NCI-H2196 treated with DMSO at 0.1 percent for 48 hours (cell line): ENCODE measurements at regions not wholly inside any gene's neighbourhood (a gene's known extent, or its start where the extent isn't known, plus 50 kb on each side); places are given as distances from the start of the nearest gene placed in this dataset.
"Not testable (repeated sequence)": the region's sequence is repeated elsewhere in the genome, so short reads cannot be mapped to it uniquely, and the experiment has no call there.

Source experiments
- DNase-seq: peaks from one replicate; lab custom pipeline; 2025; ENCODE audit not compliant: unreplicated experiment; lab: John Stamatoyannopoulos, UW

- DNase-seq = no peak
These were observed 126.5 kb downstream of the VPREB1 start for GRCh38 chr22:22371031-22371541.

DNA sequence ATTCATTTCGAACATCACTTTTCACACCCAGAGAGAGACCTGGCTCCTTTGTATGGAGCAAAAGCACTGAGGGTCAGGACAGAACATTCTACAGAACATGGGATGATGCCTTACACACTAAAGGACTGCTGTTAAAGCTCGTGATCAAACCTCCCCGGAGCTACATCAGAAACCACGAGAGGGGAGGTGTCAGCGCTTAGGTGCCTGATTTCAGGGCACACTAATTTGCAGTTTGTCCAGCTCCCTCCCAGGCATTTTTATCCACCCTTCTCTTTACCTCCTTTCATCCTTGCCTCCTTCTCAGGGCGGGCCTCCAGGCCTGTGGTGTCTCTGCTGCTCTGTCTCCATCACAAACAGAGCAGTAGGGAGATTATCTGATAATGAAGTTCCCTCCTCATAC lies 127.5 kb downstream of the VPREB1 start:
- DNase-seq = no peak

- no peak for DNase-seq
These were observed 129.6 kb downstream of the VPREB1 start for GRCh38 chr22:22374163-22374562.

- DNase-seq = no peak
These were observed 130.0 kb downstream of the VPREB1 start for GRCh38 chr22:22374579-22374978.

DNA sequence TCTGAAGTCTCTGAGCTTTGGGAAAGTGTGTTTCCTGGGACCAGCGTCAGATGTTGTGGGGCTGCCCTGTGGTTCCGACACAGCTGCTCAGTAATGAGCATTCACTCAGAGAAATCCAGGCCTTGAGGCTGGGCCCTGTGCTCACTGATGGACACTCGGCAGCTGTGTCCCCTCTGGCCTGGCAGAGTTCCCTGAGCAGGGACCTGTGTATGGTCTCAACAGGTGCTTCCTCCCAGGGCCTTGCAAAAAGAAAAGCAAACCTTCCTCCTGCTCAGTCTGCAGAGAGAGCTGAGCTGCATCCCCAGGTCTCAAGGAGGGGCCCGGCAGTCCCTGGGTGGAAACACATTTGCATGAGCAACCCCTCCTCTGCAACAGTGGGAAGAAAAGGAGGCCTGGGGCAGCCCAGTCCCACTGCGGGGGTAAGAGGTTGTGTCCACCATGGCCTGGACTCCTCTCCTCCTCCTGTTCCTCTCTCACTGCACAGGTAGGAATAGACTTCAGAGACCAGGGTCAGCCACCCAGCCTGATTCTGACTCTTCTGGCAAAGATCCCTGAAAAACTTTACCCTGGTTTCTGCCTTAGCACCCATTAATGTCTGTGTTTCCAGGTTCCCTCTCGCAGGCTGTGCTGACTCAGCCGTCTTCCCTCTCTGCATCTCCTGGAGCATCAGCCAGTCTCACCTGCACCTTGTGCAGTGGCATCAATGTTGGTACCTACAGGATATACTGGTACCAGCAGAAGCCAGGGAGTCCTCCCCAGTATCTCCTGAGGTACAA lies 131.2 kb downstream of the VPREB1 start:
- no peak for DNase-seq

DNA sequence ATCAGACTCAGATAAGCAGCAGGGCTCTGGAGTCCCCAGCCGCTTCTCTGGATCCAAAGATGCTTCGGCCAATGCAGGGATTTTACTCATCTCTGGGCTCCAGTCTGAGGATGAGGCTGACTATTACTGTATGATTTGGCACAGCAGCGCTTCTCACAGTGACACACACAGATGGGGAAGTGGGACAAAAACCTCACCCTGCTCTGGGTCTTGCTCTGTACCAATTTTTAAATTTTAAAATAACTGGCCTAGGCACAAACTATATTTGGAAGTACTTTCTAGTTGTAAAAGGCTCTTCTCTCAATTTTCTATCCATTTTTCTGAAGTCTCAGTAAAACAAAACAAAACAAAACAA lies 131.7 kb downstream of the VPREB1 start:
- no peak for DNase-seq

DNA sequence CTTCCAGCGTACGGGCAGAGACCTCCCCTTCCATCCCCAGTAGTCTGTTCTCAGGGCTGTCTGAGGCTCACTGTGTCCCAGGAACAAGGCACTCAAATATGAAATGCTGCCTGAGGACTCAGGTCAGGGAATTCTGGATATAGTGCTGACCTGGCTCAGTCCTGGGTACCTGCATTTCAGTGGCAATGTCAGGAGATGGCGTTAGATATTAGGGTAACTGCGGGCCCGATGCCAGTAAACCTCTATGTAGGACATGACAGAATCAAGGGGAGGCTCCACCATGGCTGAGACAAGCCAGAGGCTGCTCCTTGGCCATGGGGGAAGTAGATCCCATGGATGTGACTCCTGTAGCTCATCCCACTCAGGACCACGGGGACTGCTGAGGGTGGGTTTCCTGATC lies 131.7 kb downstream of the ZNF280B start:
- not testable (repeated sequence) for DNase-seq

DNA sequence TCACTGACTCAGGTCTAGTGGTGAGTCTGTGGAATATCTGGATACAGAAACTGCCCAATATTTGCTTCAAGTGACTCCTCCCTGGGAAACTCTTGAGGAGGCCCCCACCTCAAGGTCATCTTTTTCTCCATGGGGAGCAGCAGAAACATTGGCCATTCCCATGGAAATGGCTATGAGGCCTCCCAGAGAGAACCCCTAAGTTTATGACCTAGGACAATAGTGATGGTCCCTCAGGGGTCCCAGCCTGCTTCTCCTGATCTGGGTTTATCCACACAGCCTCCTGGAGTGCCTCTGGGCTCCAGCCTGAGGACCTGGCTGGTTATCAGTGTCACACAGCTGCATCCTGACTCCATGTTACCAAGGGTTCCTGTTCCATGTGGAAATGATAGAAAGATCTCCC lies 131.2 kb downstream of the ZNF280B start:
- no peak for DNase-seq

DNA sequence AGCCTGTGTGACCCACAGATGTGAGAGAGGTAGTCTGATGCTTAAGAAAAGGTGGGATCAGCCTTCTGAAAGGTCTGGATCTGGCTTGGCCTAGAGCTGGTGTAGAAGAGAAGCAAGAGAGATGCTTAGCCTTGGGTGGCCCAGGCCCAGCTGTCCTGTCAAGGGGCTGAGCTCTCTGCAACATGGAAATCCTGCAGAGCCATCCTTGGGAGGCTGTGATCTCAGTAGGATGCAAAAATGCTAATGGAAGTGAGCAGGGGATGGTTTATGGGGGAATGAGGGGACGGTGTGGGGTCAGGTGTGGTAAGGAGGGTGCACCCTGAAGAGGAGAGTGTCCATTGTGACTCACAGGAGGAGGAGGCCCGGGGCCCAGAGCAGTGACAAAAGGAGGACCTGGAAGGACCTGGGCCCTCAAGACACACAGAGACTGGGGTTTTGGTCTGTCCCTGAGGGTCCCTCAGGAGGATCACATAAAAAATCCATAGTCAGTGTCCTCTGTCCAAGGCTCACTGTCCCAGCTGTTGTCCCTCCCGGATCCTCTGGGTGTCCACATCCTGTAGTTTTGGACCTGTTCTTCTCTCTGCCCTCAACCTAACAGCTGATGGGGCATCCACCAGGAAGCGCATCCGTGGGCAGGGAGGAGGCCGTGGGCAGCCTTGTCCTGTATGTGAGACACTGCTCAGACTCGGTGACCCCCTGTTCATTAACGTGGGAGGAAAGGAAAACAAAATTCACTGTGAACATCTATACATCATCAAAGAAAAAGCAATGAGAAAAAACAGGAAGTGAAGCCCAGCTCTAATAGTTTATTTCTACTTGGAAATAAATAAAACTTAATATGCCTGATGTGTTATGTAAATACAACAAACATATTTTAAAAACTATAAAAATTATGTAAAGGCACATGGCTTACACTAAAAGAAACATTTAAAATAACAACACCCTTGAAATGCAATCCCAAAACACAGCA lies 129.8 kb downstream of the ZNF280B start:
- no peak for DNase-seq

DNA sequence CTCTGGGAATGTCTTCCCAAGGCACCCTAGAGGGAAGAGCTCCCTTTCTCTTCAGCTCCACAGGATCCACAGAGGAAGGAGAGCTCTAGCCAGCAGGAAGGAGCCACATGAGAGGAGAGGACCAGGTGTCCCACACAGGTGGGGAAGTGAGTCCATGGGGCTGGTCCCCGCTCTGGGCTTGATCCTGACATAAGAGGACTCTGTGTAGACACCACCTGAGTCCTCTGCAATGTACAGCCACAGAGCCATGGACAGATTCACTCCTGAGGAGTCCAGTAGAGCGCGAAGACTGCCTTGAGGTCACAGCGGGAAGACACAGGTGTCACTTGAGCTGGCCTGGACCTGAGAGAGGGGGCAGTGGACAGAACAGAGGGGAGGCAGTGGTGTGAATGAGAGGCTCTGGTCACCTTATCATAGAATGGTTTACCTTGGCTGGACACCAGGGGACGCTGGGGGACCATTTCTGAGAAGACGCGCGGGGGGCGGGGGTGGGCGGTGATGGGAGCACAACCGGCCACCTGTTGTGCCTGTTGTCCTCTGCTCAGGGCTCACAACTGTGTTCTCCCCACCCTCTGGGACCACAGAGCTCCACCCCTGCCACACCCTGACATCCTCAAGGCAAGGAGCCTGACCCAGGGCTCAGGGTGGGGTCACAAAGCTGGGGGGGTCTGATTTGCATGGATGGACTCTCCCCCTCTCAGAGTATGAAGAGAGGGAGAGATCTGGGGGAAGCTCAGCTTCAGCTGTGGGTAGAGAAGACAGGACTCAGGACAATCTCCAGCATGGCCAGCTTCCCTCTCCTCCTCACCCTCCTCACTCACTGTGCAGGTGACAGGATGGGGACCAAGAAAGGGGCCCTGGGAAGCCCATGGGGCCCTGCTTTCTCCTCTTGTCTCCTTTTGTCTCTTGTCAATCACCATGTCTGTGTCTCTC lies 128.2 kb downstream of the ZNF280B start:
- no peak for DNase-seq

- DNase-seq = not testable (repeated sequence)
These were observed 127.2 kb downstream of the ZNF280B start for GRCh38 chr22:22381292-22381691.

DNA sequence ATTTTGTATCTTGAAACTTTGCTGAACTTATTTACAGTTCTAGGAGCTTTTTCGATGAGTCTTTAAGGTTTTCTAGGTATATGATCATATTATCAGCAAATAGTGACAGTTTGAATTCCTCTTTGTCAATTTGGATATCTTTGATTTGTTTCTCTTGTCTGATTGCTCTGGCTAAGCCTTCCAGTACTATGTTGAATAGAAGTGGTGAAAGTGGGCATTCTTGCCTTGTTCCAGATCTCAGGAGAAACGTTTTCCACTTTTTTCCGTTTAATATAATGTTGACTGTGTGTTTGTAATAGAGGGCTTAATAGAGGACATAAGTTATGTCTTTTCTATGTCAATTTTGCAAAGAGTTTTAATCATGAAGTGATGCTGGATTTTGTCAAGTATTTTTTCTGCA lies 124.3 kb downstream of the ZNF280B start:
- no peak for DNase-seq

GRCh38 chr22:22384668-22385244 lies 123.8 kb downstream of the ZNF280B start:
- DNase-seq = no peak

GRCh38 chr22:22386602-22387385 lies 121.7 kb downstream of the ZNF280B start:
- DNase-seq = no peak

GRCh38 chr22:22387386-22387736 lies 121.2 kb downstream of the ZNF280B start:
- DNase-seq = no peak

DNA sequence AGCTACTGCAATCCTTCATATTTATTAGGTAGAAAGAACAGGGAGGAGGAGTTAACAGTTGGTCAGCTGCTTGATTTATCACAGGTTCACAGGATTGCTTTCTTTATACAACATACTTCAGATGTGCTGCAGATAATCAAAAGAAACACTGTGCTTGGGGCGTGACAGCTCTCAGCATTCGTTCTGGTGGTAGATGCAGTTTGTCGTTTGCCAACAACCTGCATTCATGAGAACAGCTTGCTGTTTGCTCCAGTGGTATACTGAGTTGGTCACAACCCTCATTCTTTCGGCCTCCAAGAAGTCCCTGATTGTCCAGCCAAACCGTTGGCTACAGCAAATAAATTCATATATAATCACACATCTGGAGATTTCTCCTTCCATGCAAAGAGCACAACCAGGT lies 120.5 kb downstream of the ZNF280B start:
- no peak for DNase-seq

DNA sequence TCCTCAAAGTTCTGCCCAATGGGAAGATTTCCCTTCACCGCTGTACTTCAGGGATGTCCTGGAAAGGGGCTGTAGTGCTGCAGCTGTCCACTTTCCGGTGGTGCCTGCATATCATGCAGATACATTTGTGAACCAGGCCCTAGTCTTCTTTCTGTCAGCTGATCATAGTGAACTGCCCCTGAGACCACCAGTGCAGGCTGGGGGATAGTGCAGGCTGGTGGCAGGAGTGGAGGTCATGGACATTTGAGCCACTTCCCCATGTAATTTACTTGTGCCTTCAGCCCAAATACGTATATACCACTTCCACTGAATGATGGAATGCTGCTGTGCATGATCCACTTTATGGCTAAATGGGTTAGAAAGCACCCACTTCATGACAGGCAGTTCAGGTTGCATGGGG lies 120.0 kb downstream of the ZNF280B start:
- no peak for DNase-seq

DNA sequence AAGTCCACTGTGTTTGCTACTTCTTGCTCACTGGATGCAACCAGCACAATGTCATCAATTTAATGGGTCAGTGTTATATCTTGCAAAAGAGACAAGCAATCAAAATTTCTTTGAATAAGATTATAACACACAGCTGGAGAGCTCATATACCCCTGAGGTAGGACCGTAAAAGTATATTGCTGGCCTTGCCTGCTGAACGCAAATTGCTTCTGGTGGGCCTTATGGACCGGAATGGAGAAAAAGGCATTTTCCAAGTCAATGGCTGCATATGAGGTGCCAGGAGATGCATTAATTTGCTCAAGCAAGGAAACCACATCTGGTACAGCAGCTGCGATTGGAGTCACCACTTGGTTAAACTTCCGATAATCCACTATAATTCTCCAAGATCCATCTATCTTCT lies 119.1 kb downstream of the ZNF280B start:
- no peak for DNase-seq

DNA sequence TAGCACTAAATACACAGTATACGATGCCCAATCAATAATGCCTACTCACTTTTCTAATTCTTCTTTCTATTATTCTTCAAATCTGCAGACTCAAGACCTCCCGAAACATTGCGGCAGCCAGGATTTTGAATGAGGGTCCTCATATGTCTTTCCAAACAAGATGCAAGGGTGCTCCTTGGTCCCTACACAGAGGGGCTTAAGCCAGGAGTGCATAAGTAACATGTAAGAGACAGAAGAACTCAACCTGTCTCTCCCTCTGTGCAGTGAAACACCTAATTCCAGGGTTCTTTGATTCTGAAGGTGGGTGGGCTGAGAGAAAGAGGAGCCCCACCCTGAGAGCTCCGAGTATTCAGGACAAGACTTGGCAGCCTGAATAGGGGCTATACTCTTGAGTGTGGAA lies 117.6 kb downstream of the ZNF280B start:
- no peak for DNase-seq

- no peak for DNase-seq
These were observed 117.0 kb downstream of the ZNF280B start for GRCh38 chr22:22391543-22391942.
